Lower lobe of right lung (tissue), 2 donors: ENCODE measurements at regions not wholly inside any gene's neighbourhood (a gene's known extent, or its start where the extent isn't known, plus 50 kb on each side); places are given as distances from the start of the nearest gene placed in this dataset.

ENCODE experiments used
- ATAC-seq, 2 donors: fragments of 200-7000 bp; cut with Tn5 transposase; one replicate each; pipeline ENCODE4 v1.9.1; 2020 to 2022; ENCODE audit warnings: mild to moderate bottlenecking in 2 of 2, moderate library complexity in 2 of 2
- DNase-seq: peaks from one replicate; pipeline ENCODE4 v3.0.0-alpha.2; 2020
- H3K27ac ChIP-seq: fragments of 200-600 bp; one replicate; pipeline ENCODE4 v1.8.0; 2022
- H3K27me3 ChIP-seq: fragments of 200-600 bp; one replicate; pipeline ENCODE4 v1.8.0; 2022; ENCODE audit warnings: low read depth
- H3K36me3 ChIP-seq: fragments of 200-600 bp; one replicate; pipeline ENCODE4 v1.8.0; 2022; ENCODE audit warnings: mild to moderate bottlenecking
- H3K4me1 ChIP-seq: fragments of 200-600 bp; one replicate; pipeline ENCODE4 v1.8.0; 2022
- H3K4me3 ChIP-seq: fragments of 200-600 bp; one replicate; pipeline ENCODE4 v1.8.0; 2022; ENCODE audit warnings: mild to moderate bottlenecking
- H3K9me3 ChIP-seq: fragments of 200-600 bp; one replicate; pipeline ENCODE4 v1.8.0; 2022
- CTCF ChIP-seq: fragments of 200-600 bp; IDR thresholded peaks from one replicate; pipeline ENCODE4 v1.8.0; 2022; ENCODE audit warnings: antibody characterized with exemption, mild to moderate bottlenecking
- intact Hi-C: fragments of 100-400 bp; cut with DNase I; formaldehyde crosslinking; loops from one replicate; pipeline ENCODE4 v1.11.0; 2022
- donor health status: DM: no; HTN: yes; CAD: no; lungs with severe emphysema.

GRCh38 chr12:68102731-68103130 is 56.8 kb downstream of the IFNG start:
- Histone ChIP-seq H3K9me3 (no peaks in the 10 kb centered on the region), H3K27me3 (no peaks in the 10 kb centered on the region), H3K27ac (no peak overlapping the region), H3K4me3 (no peak overlapping the region), H3K36me3 (no peaks in the 10 kb centered on the region), H3K4me1 (no peaks in the 10 kb centered on the region)
- intact Hi-C loops = no loop called here
- no peak for TF ChIP-seq CTCF
- no peak for ATAC-seq
- DNase-seq = no peak

GRCh38 chr12:68102163-68102562 is 57.4 kb downstream of the IFNG start:
- no peak for TF ChIP-seq CTCF
- no peak for ATAC-seq
- Histone ChIP-seq H3K4me3 (no peak overlapping the region), H3K4me1 (no peaks in the 10 kb centered on the region), H3K27me3 (no peaks in the 10 kb centered on the region), H3K9me3 (no peaks in the 10 kb centered on the region), H3K27ac (no peak overlapping the region), H3K36me3 (no peaks in the 10 kb centered on the region)
- no peak for DNase-seq
- intact Hi-C loops = no loop called here

GRCh38 chr12:68100241-68100640 is 59.3 kb downstream of the IFNG start:
- Histone ChIP-seq H3K9me3 (no peaks in the 10 kb centered on the region), H3K4me1 (no peaks in the 10 kb centered on the region), H3K36me3 (no peaks in the 10 kb centered on the region), H3K27ac (no peak overlapping the region), H3K27me3 (no peaks in the 10 kb centered on the region), H3K4me3 (no peak overlapping the region)
- intact Hi-C loops = no loop called here
- ATAC-seq = no peak
- DNase-seq = no peak
- TF ChIP-seq CTCF = no peak

GRCh38 chr12:68098939-68099338 is 60.6 kb downstream of the IFNG start:
- ATAC-seq = no peak
- no peak overlapping the region for H3K4me3 ChIP-seq
- intact Hi-C loops = no loop called here
- no peaks in the 10 kb centered on the region for H3K27me3 ChIP-seq
- no peaks in the 10 kb centered on the region for H3K36me3 ChIP-seq
- no peak for DNase-seq
- H3K9me3 ChIP-seq = no peaks in the 10 kb centered on the region
- no peak for TF ChIP-seq CTCF
- no peaks in the 10 kb centered on the region for H3K4me1 ChIP-seq
- H3K27ac ChIP-seq = no peak overlapping the region

GRCh38 chr12:68097386-68097785 is 62.2 kb downstream of the IFNG start:
- H3K9me3 ChIP-seq = no peaks in the 10 kb centered on the region
- intact Hi-C loops = no loop called here
- H3K36me3 ChIP-seq = no peaks in the 10 kb centered on the region
- no peak overlapping the region for H3K27ac ChIP-seq
- DNase-seq (no peak), ATAC-seq (no peak)
- H3K27me3 ChIP-seq = no peaks in the 10 kb centered on the region
- no peak overlapping the region for H3K4me3 ChIP-seq
- H3K4me1 ChIP-seq = no peaks in the 10 kb centered on the region
- no peak for TF ChIP-seq CTCF
